HUES48 (cell line): ENCODE measurements at regions not wholly inside any gene's neighbourhood (a gene's known extent, or its start where the extent isn't known, plus 50 kb on each side); places are given as distances from the start of the nearest gene placed in this dataset.
"Not testable (repeated sequence)": the region's sequence is repeated elsewhere in the genome, so short reads cannot be mapped to it uniquely, and the experiment has no call there.

Experiments
- H3K27ac ChIP-seq: one replicate; pipeline ENCODE4 v1.7.0; 2013; ENCODE audit warnings: low read depth, low read length, inconsistent platforms
- H3K27me3 ChIP-seq: 2 replicates; pipeline ENCODE4 v1.6.1; 2013; ENCODE audit warnings: mild to moderate bottlenecking, low read length; ENCODE audit not compliant: control insufficient read depth, insufficient read depth
- H3K36me3 ChIP-seq: 2 replicates; pipeline ENCODE4 v1.6.1; 2013; ENCODE audit warnings: low read length; ENCODE audit not compliant: control insufficient read depth, insufficient read depth
- H3K4me1 ChIP-seq: 2 replicates; pipeline ENCODE4 v1.6.1; 2013; ENCODE audit warnings: mild to moderate bottlenecking, low read length; ENCODE audit not compliant: control insufficient read depth, insufficient read depth
- H3K4me3 ChIP-seq: 2 replicates; pipeline ENCODE4 v1.5.1; 2013; ENCODE audit warnings: mild to moderate bottlenecking, low read depth, low read length
- H3K9ac ChIP-seq: 2 replicates; pipeline ENCODE4 v1.6.1; 2013; ENCODE audit warnings: mild to moderate bottlenecking, low read depth, low read length, moderate library complexity
- H3K9me3 ChIP-seq: 2 replicates; pipeline ENCODE4 v1.6.1; 2013; ENCODE audit warnings: low read length; ENCODE audit not compliant: control insufficient read depth, insufficient read depth

- not testable (repeated sequence) for H3K4me3 ChIP-seq, H3K4me1 ChIP-seq, H3K9ac ChIP-seq, H3K27ac ChIP-seq, H3K36me3 ChIP-seq, H3K27me3 ChIP-seq
- peaks cover 21% of the 10 kb centered on the region for H3K9me3 ChIP-seq
Observed at GRCh38 chr18:14188751-14189406, 56.6 kb upstream of the ZNF519 start.
